Gastroesophageal sphincter (tissue), 3 donors: ENCODE measurements at regions not wholly inside any gene's neighbourhood (a gene's known extent, or its start where the extent isn't known, plus 50 kb on each side); places are given as distances from the start of the nearest gene placed in this dataset.

Experiments used
- EP300 ChIP-seq: sonication (generic); formaldehyde crosslinking; IDR thresholded peaks from one replicate; pipeline ENCODE4 v1.6.1; 2017; ENCODE audit warnings: antibody characterized with exemption, mild to moderate bottlenecking
- TF ChIP-seq, protein P1 (sequence below), 4 experiments: fragments of 200-600 bp in 2 of 4; fragments of 450-650 bp in 2 of 4; sonication (generic) in 1 of 4; IDR thresholded peaks; one replicate each; pipeline ENCODE4 v1.5.1; 2017 to 2019; ENCODE audit warnings: antibody characterized with exemption in 4 of 4, mild to moderate bottlenecking in 2 of 4, moderate library complexity in 2 of 4

DNA sequence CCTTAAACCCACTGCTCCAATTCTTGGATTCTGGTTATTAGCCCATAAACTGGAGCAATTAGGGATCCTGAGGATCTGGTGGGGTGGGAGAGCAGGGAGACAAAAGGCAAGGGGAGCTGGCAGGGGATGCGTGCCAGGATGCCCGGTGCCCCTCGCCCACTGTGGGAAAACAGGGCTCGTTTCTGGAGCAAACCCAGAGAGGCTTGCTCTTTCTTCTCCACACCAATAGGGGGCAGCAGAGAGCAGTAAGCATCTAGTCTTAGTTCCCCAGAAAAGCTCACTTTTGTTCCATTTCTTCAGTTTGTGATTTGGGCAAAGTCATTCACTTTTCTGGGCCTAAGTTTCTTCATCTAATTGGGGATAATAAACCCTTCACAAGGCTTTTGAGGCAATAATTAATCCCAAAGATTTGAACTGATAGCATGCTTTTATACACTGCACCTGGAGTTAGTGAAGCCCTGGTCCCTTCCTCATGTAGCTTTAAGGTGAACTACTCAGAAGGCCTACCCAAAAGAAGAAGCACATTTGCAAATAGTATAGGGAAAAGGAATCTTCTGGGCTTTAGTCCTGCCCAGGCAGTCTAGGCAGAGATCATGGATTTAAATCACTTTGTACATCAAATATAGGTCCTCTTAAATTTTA, 160.6 kb upstream of the USP24 start:
- TF ChIP-seq, protein P1, sequence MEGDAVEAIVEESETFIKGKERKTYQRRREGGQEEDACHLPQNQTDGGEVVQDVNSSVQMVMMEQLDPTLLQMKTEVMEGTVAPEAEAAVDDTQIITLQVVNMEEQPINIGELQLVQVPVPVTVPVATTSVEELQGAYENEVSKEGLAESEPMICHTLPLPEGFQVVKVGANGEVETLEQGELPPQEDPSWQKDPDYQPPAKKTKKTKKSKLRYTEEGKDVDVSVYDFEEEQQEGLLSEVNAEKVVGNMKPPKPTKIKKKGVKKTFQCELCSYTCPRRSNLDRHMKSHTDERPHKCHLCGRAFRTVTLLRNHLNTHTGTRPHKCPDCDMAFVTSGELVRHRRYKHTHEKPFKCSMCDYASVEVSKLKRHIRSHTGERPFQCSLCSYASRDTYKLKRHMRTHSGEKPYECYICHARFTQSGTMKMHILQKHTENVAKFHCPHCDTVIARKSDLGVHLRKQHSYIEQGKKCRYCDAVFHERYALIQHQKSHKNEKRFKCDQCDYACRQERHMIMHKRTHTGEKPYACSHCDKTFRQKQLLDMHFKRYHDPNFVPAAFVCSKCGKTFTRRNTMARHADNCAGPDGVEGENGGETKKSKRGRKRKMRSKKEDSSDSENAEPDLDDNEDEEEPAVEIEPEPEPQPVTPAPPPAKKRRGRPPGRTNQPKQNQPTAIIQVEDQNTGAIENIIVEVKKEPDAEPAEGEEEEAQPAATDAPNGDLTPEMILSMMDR (IDR thresholded peaks at IDR 0.05): peak; percentile 73 to 95 (median 88)
- TF ChIP-seq EP300: no peak
